ENCODE measurements at regions not wholly inside any gene's neighbourhood (a gene's known extent, or its start where the extent isn't known, plus 50 kb on each side); places are given as distances from the start of the nearest gene placed in this dataset.
"Not testable (repeated sequence)": the region's sequence is repeated elsewhere in the genome, so short reads cannot be mapped to it uniquely, and the experiment has no call there.

DNA sequence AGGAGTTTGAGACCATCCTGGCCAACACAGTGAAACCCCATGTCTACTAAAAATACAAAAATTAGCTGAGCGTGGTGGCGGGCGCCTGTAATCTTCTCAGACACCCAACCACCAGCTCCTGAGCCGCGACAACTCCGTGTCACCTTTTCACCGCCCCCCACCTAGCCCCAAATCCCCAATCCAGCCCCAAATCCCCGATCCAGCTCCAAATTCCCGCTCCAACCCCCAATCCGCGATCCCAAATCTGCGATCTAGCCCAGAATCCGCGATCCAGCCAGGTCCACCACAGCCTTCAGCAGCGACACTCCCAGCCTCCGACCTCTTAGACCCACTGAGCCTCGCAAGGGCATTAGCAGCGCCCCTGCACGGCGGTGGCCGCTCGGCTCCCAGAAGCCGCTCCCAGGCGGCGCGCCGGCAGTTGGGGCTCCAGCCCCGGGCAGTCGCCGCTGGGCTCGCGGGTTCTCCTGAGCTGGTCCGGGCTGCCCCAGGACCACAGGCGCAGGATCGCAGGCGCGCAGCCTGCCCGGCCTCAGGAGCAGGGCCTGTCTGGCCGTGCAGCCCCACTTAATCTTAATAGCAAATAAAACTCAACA is 4469.9 kb upstream of the OR11H1 start:
- BruUV-seq (replicated peaks); H3K9me3 ChIP-seq (replicated peaks; ENCODE audit: control insufficient read depth, insufficient read depth, low read depth, low read length); H3K4me2 ChIP-seq (ENCODE audit: insufficient read depth, low read length); FAIRE-seq; DNase-seq (ENCODE audit: extremely low read depth in 1 of 4, low spot score in 3 of 4); CTCF ChIA-PET (ENCODE audit: low intra/inter-chr PET ratio); H4K20me1 ChIP-seq (replicated peaks; ENCODE audit: control insufficient read depth, insufficient read depth, low read length); H3K36me3 ChIP-seq (ENCODE audit: control insufficient read depth, insufficient read depth, low read length); H3K9me1 ChIP-seq (ENCODE audit: control insufficient read depth, insufficient read depth, low read length); H3K27ac ChIP-seq (ENCODE audit: extremely low read depth, low read depth, low read length); ATAC-seq; H3K4me1 ChIP-seq (replicated peaks in 1 of 2; ENCODE audit: control insufficient read depth in 2 of 2, insufficient read depth in 2 of 2, low read length in 2 of 2); intact Hi-C loops (cut with micrococcal nuclease); H3K27me3 ChIP-seq (ENCODE audit: control insufficient read depth in 2 of 2, insufficient read depth in 2 of 2, low read length in 2 of 2); POLR2A ChIA-PET; H3K79me2 ChIP-seq (ENCODE audit: control insufficient read depth, insufficient read depth, low read length); H2AFZ ChIP-seq (ENCODE audit: low read depth, low read length); H3K9ac ChIP-seq (ENCODE audit: insufficient read depth in 1 of 2, low read depth in 2 of 2, low read length in 2 of 2); H3K4me3 ChIP-seq: not testable (repeated sequence)
- WGBS (ENCODE audit: insufficient coverage, low coverage, missing lambda C conversion rate) = 3% methylated on average over 18 of the region's 39 CpGs
- in situ Hi-C loops (cut with MboI) = loop anchor here (5.0 kb wide), 1 partner anchor 656 kb away; no protein-coding TSS in a partner anchor

DNA sequence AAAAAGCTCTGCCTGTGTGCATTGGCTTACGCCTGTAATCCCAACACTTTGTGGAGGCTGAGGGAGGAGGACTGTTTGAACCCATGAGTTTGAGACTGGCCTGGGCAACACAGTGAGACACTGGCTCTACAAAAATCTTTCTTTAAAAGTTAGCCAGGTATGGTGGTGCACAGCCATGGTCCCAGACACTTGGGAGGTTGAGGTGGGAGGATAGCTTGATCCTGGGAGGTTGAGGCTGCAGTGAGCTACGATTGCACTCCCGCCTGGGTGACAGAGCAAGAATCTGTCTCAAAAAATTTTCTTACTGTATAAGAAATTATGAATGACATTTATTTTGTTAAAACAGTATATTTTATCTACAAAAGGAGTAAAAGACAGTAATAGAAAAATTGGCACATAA is 4468.9 kb upstream of the OR11H1 start:
- H2AFZ ChIP-seq (ENCODE audit: low read depth, low read length); DNase-seq (ENCODE audit: extremely low read depth in 1 of 4, low spot score in 3 of 4); H3K27me3 ChIP-seq (ENCODE audit: control insufficient read depth in 2 of 2, insufficient read depth in 2 of 2, low read length in 2 of 2); H3K4me2 ChIP-seq (ENCODE audit: insufficient read depth, low read length); H3K9me3 ChIP-seq (replicated peaks; ENCODE audit: control insufficient read depth, insufficient read depth, low read depth, low read length); ATAC-seq; POLR2A ChIA-PET; H3K4me1 ChIP-seq (replicated peaks in 1 of 2; ENCODE audit: control insufficient read depth in 2 of 2, insufficient read depth in 2 of 2, low read length in 2 of 2); H3K79me2 ChIP-seq (ENCODE audit: control insufficient read depth, insufficient read depth, low read length); H3K36me3 ChIP-seq (ENCODE audit: control insufficient read depth, insufficient read depth, low read length); intact Hi-C loops (cut with micrococcal nuclease); H3K9me1 ChIP-seq (ENCODE audit: control insufficient read depth, insufficient read depth, low read length); BruUV-seq (replicated peaks); H3K9ac ChIP-seq (ENCODE audit: insufficient read depth in 1 of 2, low read depth in 2 of 2, low read length in 2 of 2); H4K20me1 ChIP-seq (replicated peaks; ENCODE audit: control insufficient read depth, insufficient read depth, low read length); CTCF ChIA-PET (ENCODE audit: low intra/inter-chr PET ratio); FAIRE-seq; H3K4me3 ChIP-seq; H3K27ac ChIP-seq (ENCODE audit: extremely low read depth, low read depth, low read length): not testable (repeated sequence)
- WGBS (ENCODE audit: insufficient coverage, low coverage, missing lambda C conversion rate) = 8% methylated on average over 3 of the region's 3 CpGs
- in situ Hi-C loops (cut with MboI) = loop anchor here (5.0 kb wide), 1 partner anchor 657 kb away; no protein-coding TSS in a partner anchor

DNA sequence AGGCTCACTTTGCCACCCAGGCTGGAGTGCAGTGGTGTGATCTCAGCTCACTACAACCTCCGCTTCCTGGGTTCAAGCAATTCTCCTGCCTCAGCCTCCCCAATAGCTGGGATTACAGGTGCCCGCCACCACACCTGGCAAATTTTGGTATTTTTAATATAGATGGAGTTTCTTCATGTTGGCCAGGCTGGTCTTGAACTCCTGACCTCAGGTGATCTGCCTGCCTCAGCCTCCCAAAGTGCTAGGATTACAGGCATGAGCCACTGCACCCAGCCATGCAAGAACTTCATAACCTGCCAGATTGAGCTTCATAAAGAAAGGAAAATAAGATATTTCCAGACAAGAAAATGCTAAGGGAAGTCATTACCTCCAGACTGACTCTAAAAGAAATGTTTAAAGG is 4467.2 kb upstream of the OR11H1 start:
- H2AFZ ChIP-seq (ENCODE audit: low read depth, low read length); H3K4me2 ChIP-seq (ENCODE audit: insufficient read depth, low read length); POLR2A ChIA-PET; in situ Hi-C loops (cut with MboI); H3K4me3 ChIP-seq; H3K27me3 ChIP-seq (ENCODE audit: control insufficient read depth in 2 of 2, insufficient read depth in 2 of 2, low read length in 2 of 2); H3K4me1 ChIP-seq (replicated peaks in 1 of 2; ENCODE audit: control insufficient read depth in 2 of 2, insufficient read depth in 2 of 2, low read length in 2 of 2); ATAC-seq; H3K79me2 ChIP-seq (ENCODE audit: control insufficient read depth, insufficient read depth, low read length); H4K20me1 ChIP-seq (replicated peaks; ENCODE audit: control insufficient read depth, insufficient read depth, low read length); H3K9me3 ChIP-seq (replicated peaks; ENCODE audit: control insufficient read depth, insufficient read depth, low read depth, low read length); H3K9ac ChIP-seq (ENCODE audit: insufficient read depth in 1 of 2, low read depth in 2 of 2, low read length in 2 of 2); CTCF ChIA-PET (ENCODE audit: low intra/inter-chr PET ratio); FAIRE-seq; BruUV-seq (replicated peaks); DNase-seq (ENCODE audit: extremely low read depth in 1 of 4, low spot score in 3 of 4); H3K36me3 ChIP-seq (ENCODE audit: control insufficient read depth, insufficient read depth, low read length); H3K27ac ChIP-seq (ENCODE audit: extremely low read depth, low read depth, low read length); H3K9me1 ChIP-seq (ENCODE audit: control insufficient read depth, insufficient read depth, low read length); intact Hi-C loops (cut with micrococcal nuclease): not testable (repeated sequence)
- 0% methylated on average over 2 of the region's 2 CpGs for WGBS (ENCODE audit: insufficient coverage, low coverage, missing lambda C conversion rate)

DNA sequence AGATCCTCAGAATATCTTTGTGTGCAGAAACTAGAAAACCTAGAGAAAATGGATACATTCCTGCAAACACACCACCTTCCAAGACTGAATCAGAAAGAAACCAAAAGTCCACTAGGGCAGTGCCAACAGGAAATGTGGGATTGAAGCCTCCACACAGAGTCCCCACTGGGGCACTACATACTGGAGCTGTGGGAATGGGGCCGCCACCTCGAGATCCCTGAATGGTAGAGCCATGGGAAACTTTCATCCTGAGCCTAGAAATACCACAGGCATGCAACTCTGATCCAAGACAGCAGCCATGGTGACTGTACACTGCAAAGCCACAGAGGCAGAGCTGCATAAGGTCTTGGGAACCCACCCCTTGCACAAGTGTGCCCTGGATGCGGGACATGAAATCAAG is 4465.5 kb upstream of the OR11H1 start:
- H3K9me3 ChIP-seq (replicated peaks; ENCODE audit: control insufficient read depth, insufficient read depth, low read depth, low read length); H3K4me2 ChIP-seq (ENCODE audit: insufficient read depth, low read length); H3K36me3 ChIP-seq (ENCODE audit: control insufficient read depth, insufficient read depth, low read length); H3K27ac ChIP-seq (ENCODE audit: extremely low read depth, low read depth, low read length); H3K79me2 ChIP-seq (ENCODE audit: control insufficient read depth, insufficient read depth, low read length); FAIRE-seq; POLR2A ChIA-PET; H3K4me1 ChIP-seq (replicated peaks in 1 of 2; ENCODE audit: control insufficient read depth in 2 of 2, insufficient read depth in 2 of 2, low read length in 2 of 2); BruUV-seq (replicated peaks); H3K9me1 ChIP-seq (ENCODE audit: control insufficient read depth, insufficient read depth, low read length); H3K4me3 ChIP-seq; intact Hi-C loops (cut with micrococcal nuclease); H3K9ac ChIP-seq (ENCODE audit: insufficient read depth in 1 of 2, low read depth in 2 of 2, low read length in 2 of 2); H3K27me3 ChIP-seq (ENCODE audit: control insufficient read depth in 2 of 2, insufficient read depth in 2 of 2, low read length in 2 of 2); CTCF ChIA-PET (ENCODE audit: low intra/inter-chr PET ratio); H2AFZ ChIP-seq (ENCODE audit: low read depth, low read length); ATAC-seq; DNase-seq (ENCODE audit: extremely low read depth in 1 of 4, low spot score in 3 of 4); H4K20me1 ChIP-seq (replicated peaks; ENCODE audit: control insufficient read depth, insufficient read depth, low read length); in situ Hi-C loops (cut with MboI): not testable (repeated sequence)
- 4% methylated on average over 2 of the region's 3 CpGs for WGBS (ENCODE audit: insufficient coverage, low coverage, missing lambda C conversion rate)

All from K562 (cell line).